Ovary (tissue), 7 donors: ENCODE measurements at regions not wholly inside any gene's neighbourhood (a gene's known extent, or its start where the extent isn't known, plus 50 kb on each side); places are given as distances from the start of the nearest gene placed in this dataset.

Source experiments
- DNase-seq, 5 donors: peaks; one replicate each; pipeline ENCODE4 v3.0.0-alpha.2; 2019 to 2020
- H3K27ac ChIP-seq, 2 donors: fragments of 200-600 bp; one replicate each; pipeline versions ENCODE4 v1.5.1 to v1.8.0; 2019 to 2022
- H3K27me3 ChIP-seq: fragments of 200-600 bp; one replicate; pipeline ENCODE4 v1.8.0; 2022
- H3K36me3 ChIP-seq: fragments of 200-600 bp; sonication (generic); one replicate; pipeline ENCODE4 v1.5.1; 2019
- H3K4me1 ChIP-seq: one replicate; pipeline ENCODE4 v1.8.1; 2013; ENCODE audit warnings: mild to moderate bottlenecking, moderate library complexity; ENCODE audit not compliant: insufficient read depth
- H3K4me3 ChIP-seq: fragments of 200-600 bp; sonication (generic); one replicate; pipeline ENCODE4 v1.5.1; 2017
- H3K9me3 ChIP-seq, 2 donors: fragments of 200-600 bp in 1 of 2; sonication (generic) in 1 of 2; one replicate each; pipeline versions ENCODE4 v1.5.1 to v1.8.1; 2013 to 2019; ENCODE audit warnings: mild to moderate bottlenecking in 1 of 2, moderate library complexity in 1 of 2
- EP300 ChIP-seq: sonication (generic); formaldehyde crosslinking; IDR thresholded peaks from one replicate; pipeline ENCODE4 v1.6.1; 2017; ENCODE audit warnings: antibody characterized with exemption
- POLR2A ChIP-seq: fragments of 450-650 bp; IDR thresholded peaks from one replicate; pipeline ENCODE4 v1.6.1; 2017; ENCODE audit warnings: antibody characterized with exemption, mild to moderate bottlenecking, moderate library complexity
- WGBS, 3 donors: extraction: QIAGEN DNeasy Blood & Tissue Kit in 1 of 3; methylation state at CpG; one replicate each; pipeline versions ENCODE4 v1.1.5 to v1.1.7; 2013 to 2017; 5-methylcytosine and 5-hydroxymethylcytosine counted together
- intact Hi-C, 4 donors: fragments of 100-400 bp; cut with DNase I; formaldehyde crosslinking; loops; one replicate each; pipeline versions ENCODE4 v1.11.0 to v1.15.1; 2022 to 2023
- TF ChIP-seq, protein P1 (sequence below), 3 donors: fragments of 450-650 bp in 2 of 3; fragments of 200-600 bp in 1 of 3; IDR thresholded peaks; one replicate each; pipeline versions ENCODE4 v1.5.1 to v1.8.0; 2016 to 2022; ENCODE audit warnings: antibody characterized with exemption in 3 of 3, mild to moderate bottlenecking in 1 of 3
- donor health status: DM: no; HTN: no; CAD: no; lungs with moderate emphysema.
- donor health status: DM: no; HTN: no; CAD: no.
- donor health status: Bipolar disorder and iron deficiency.
- donor health status: DM: no; HTN: no; CAD: no.
- donor health status: DM: yes; HTN: yes; CAD: no.

DNA sequence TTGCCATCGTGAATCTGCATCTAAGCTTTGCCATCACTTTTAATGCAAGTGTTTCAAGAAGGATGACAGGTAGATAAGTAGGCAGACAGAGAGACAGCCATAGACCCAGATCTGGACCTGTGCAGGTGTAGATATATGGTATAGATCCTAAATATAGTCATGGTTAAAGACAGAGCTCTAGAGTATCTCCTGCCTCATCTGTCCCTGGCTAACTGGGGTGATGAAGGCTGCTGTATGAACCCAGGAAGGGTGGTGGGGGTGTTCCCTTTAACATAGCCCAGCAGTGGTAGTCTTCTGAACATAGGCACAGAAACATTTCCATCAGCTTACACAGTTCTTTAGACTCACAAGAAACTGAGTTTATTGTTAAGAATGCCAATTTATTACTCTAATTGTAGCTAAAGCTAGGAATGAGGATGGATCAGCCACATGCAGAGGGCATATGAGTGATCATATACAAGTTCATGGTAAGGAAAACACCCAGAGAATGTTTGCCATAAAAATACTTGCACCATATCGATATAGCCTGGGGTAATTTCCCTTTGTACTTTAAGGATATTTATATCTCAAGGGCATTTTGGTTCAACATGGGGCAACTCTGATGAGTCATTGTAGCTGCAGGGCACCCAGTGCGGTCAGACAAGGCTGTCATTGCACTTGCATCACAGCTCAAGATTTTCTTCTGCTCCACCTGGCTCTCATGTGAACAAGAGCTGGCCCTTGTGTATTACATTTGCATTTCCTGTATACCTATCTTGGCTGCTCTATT is 587.2 kb downstream of the EPM2A start:
- Histone ChIP-seq H3K27ac (no peak overlapping the region), H3K9me3 (no peaks in the 10 kb centered on the region), H3K36me3 (no peaks in the 10 kb centered on the region), H3K4me3 (no peak overlapping the region), H3K27me3 (no peaks in the 10 kb centered on the region), H3K4me1 (no peaks in the 10 kb centered on the region)
- intact Hi-C loops: no loop called here
- DNase-seq: no peak
- TF ChIP-seq EP300: no peak
- TF ChIP-seq POLR2A: no peak
- TF ChIP-seq, protein P1, sequence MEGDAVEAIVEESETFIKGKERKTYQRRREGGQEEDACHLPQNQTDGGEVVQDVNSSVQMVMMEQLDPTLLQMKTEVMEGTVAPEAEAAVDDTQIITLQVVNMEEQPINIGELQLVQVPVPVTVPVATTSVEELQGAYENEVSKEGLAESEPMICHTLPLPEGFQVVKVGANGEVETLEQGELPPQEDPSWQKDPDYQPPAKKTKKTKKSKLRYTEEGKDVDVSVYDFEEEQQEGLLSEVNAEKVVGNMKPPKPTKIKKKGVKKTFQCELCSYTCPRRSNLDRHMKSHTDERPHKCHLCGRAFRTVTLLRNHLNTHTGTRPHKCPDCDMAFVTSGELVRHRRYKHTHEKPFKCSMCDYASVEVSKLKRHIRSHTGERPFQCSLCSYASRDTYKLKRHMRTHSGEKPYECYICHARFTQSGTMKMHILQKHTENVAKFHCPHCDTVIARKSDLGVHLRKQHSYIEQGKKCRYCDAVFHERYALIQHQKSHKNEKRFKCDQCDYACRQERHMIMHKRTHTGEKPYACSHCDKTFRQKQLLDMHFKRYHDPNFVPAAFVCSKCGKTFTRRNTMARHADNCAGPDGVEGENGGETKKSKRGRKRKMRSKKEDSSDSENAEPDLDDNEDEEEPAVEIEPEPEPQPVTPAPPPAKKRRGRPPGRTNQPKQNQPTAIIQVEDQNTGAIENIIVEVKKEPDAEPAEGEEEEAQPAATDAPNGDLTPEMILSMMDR (IDR thresholded peaks at IDR 0.05): no peak
- 78 to 81% (median 78%) methylated on average over 3 of the region's 3 CpGs for WGBS, 3 donors

DNA sequence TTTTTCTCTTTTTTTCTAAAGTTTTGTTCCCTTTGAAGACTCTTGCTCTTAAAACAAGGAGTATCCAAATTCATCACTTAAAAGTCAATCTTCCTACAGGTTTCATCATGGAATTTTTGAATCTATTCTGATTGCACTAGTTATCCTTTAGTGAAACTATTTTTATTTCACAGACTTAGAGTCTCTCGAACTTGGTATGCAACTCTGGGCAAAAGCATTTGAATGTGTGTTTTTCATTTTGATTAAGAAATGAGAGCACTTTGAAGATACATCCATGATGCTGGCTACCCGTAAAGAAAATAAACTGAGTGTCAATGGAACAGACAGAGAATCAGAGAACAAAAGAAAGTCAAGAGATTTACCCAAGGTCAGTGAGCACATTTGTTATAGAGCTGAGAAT is 586.5 kb downstream of the EPM2A start:
- TF ChIP-seq POLR2A (no peak), EP300 (no peak)
- TF ChIP-seq, protein P1 (IDR thresholded peaks at IDR 0.05): no peak
- H3K27ac ChIP-seq: no peak overlapping the region
- DNase-seq: no peak
- no peaks in the 10 kb centered on the region for H3K27me3 ChIP-seq
- H3K9me3 ChIP-seq: no peaks in the 10 kb centered on the region
- H3K36me3 ChIP-seq: no peaks in the 10 kb centered on the region
- H3K4me3 ChIP-seq: no peak overlapping the region
- intact Hi-C loops: no loop called here
- WGBS, 3 donors: 36 to 44% (median 40%) methylated on average over 2 of the region's 2 CpGs
- H3K4me1 ChIP-seq: no peaks in the 10 kb centered on the region

DNA sequence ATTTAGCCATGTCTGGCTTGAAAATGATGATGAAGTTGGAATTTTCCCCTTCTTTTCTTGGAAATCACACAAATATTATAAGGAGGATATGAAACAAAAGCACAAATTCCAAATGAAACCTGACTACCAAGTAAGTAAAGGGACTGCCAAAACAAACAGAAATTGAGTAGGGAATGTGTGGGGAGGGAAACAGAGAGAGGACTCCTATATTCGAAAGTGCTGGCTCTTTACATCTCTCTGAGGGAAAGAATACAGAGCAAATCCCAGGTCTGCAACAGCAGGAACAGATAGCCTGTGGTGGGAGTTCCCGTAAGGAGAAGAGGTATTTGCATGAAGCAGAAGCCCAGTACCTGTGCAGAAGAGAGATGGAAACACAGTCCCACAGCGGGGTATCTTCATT is 583.7 kb downstream of the EPM2A start:
- 54 to 57% (median 55%) methylated on average over 3 of the region's 3 CpGs for WGBS, 3 donors
- no peaks in the 10 kb centered on the region for H3K4me1 ChIP-seq
- H3K36me3 ChIP-seq: no peaks in the 10 kb centered on the region
- no peaks in the 10 kb centered on the region for H3K27me3 ChIP-seq
- no peak overlapping the region for H3K27ac ChIP-seq
- intact Hi-C loops: no loop called here
- no peak for DNase-seq
- H3K9me3 ChIP-seq: no peaks in the 10 kb centered on the region
- TF ChIP-seq POLR2A (no peak), EP300 (no peak)
- TF ChIP-seq, protein P1 (IDR thresholded peaks at IDR 0.05): no peak
- H3K4me3 ChIP-seq: no peak overlapping the region

DNA sequence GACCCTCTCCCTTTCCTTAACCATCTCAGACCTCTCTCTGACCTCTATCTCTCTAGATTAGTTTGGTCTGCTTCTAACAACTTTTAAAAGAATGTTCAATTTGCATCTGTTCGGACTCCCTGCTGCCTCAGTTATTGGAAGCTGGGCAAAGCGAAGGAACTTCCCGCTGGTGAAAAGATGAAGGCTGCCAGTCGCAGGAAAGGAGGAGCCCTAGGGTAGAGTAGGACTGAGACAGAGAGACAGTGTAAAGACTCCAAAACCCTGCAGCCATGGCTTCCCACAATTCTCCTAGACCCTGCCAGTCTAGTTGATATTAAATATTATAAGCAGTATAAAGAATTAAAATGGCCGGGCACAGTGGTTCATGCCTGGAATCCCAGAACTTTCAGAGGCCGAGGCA is 581.8 kb downstream of the EPM2A start:
- no peaks in the 10 kb centered on the region for H3K27me3 ChIP-seq
- no peak overlapping the region for H3K4me3 ChIP-seq
- TF ChIP-seq, protein P1 (IDR thresholded peaks at IDR 0.05): no peak
- TF ChIP-seq POLR2A (no peak), EP300 (no peak)
- no peaks in the 10 kb centered on the region for H3K36me3 ChIP-seq
- no peaks in the 10 kb centered on the region for H3K9me3 ChIP-seq
- 89 to 91% (median 90%) methylated on average over 6 of the region's 6 CpGs for WGBS, 3 donors
- DNase-seq: no peak
- no peaks in the 10 kb centered on the region for H3K4me1 ChIP-seq
- intact Hi-C loops: no loop called here
- no peak overlapping the region for H3K27ac ChIP-seq
